ENCODE measurements at regions not wholly inside any gene's neighbourhood (a gene's known extent, or its start where the extent isn't known, plus 50 kb on each side); places are given as distances from the start of the nearest gene placed in this dataset.
A peak's percentile ranks its signal among the peaks of the same experiment; 100 is the strongest.

GRCh38 chr1:90561911-90562310 is 155.2 kb downstream of the BARHL2 start:
- peaks cover 3% of the 10 kb centered on the region for H3K4me1 ChIP-seq (ENCODE audit: control insufficient read depth, insufficient read depth, low read length)
- WGBS (ENCODE audit: insufficient coverage, insufficient read length), result no CpG with 5 or more reads among the region's 3 CpGs
- no peak overlapping the region for H3K4me3 ChIP-seq (ENCODE audit: low read length)
- peak; percentile 55 for DNase-seq (ENCODE audit: low read depth, low spot score)
- H3K27me3 ChIP-seq (ENCODE audit: control insufficient read depth, insufficient read depth, low read length), result peaks cover 14% of the 10 kb centered on the region
- no peak overlapping the region for H3K27ac ChIP-seq (ENCODE audit: low read length)
- no peaks in the 10 kb centered on the region for H3K9me3 ChIP-seq (ENCODE audit: control insufficient read depth, insufficient read depth, low read length)
- H3K36me3 ChIP-seq (ENCODE audit: control insufficient read depth, insufficient read depth, low read length), result no peaks in the 10 kb centered on the region

- no CpG with 5 or more reads among the region's 7 CpGs for WGBS (ENCODE audit: insufficient coverage, insufficient read length)
- no peak for DNase-seq (ENCODE audit: low read depth, low spot score)
- Histone ChIP-seq H3K9me3 (ENCODE audit: control insufficient read depth, insufficient read depth, low read length) (no peaks in the 10 kb centered on the region), H3K27me3 (ENCODE audit: control insufficient read depth, insufficient read depth, low read length) (peaks cover 14% of the 10 kb centered on the region), H3K36me3 (ENCODE audit: control insufficient read depth, insufficient read depth, low read length) (no peaks in the 10 kb centered on the region), H3K27ac (ENCODE audit: low read length) (no peak overlapping the region), H3K4me3 (ENCODE audit: low read length) (no peak overlapping the region), H3K4me1 (ENCODE audit: control insufficient read depth, insufficient read depth, low read length) (peaks cover 3% of the 10 kb centered on the region)
Measured at GRCh38 chr1:90561103-90561783, 155.9 kb downstream of the BARHL2 start.

GRCh38 chr1:90558754-90559378 is 158.2 kb downstream of the BARHL2 start:
- no peak for DNase-seq (ENCODE audit: low read depth, low spot score)
- Histone ChIP-seq H3K9me3 (ENCODE audit: control insufficient read depth, insufficient read depth, low read length) (no peaks in the 10 kb centered on the region), H3K27me3 (ENCODE audit: control insufficient read depth, insufficient read depth, low read length) (peaks cover 12% of the 10 kb centered on the region), H3K4me1 (ENCODE audit: control insufficient read depth, insufficient read depth, low read length) (peaks cover 3% of the 10 kb centered on the region), H3K36me3 (ENCODE audit: control insufficient read depth, insufficient read depth, low read length) (no peaks in the 10 kb centered on the region), H3K4me3 (ENCODE audit: low read length) (no peak overlapping the region), H3K27ac (ENCODE audit: low read length) (no peak overlapping the region)
- WGBS (ENCODE audit: insufficient coverage, insufficient read length), result no CpG with 5 or more reads among the region's 6 CpGs

- H3K4me3 ChIP-seq (ENCODE audit: low read length), result no peak overlapping the region
- peaks cover 3% of the 10 kb centered on the region for H3K4me1 ChIP-seq (ENCODE audit: control insufficient read depth, insufficient read depth, low read length)
- WGBS (ENCODE audit: insufficient coverage, insufficient read length), result no CpG with 5 or more reads among the region's 1 CpG
- no peak for DNase-seq (ENCODE audit: low read depth, low spot score)
- H3K9me3 ChIP-seq (ENCODE audit: control insufficient read depth, insufficient read depth, low read length), result no peaks in the 10 kb centered on the region
- no peak overlapping the region for H3K27ac ChIP-seq (ENCODE audit: low read length)
- no peaks in the 10 kb centered on the region for H3K36me3 ChIP-seq (ENCODE audit: control insufficient read depth, insufficient read depth, low read length)
- peaks cover 12% of the 10 kb centered on the region for H3K27me3 ChIP-seq (ENCODE audit: control insufficient read depth, insufficient read depth, low read length)
Measured at GRCh38 chr1:90558126-90558525, 159.0 kb downstream of the BARHL2 start.

- no peak overlapping the region for H3K27ac ChIP-seq (ENCODE audit: low read length)
- WGBS (ENCODE audit: insufficient coverage, insufficient read length), result 100% methylated on average over 3 of the region's 4 CpGs
- no peak for DNase-seq (ENCODE audit: low read depth, low spot score)
Measured at GRCh38 chr1:90557706-90558105, 159.4 kb downstream of the BARHL2 start.

GRCh38 chr1:90550626-90551406 is 166.3 kb downstream of the BARHL2 start:
- no peak overlapping the region for H3K27ac ChIP-seq (ENCODE audit: low read length)
- H3K4me3 ChIP-seq (ENCODE audit: low read length), result no peak overlapping the region
- H3K36me3 ChIP-seq (ENCODE audit: control insufficient read depth, insufficient read depth, low read length), result no peaks in the 10 kb centered on the region
- no CpG with 5 or more reads among the region's 12 CpGs for WGBS (ENCODE audit: insufficient coverage, insufficient read length)
- DNase-seq (ENCODE audit: low read depth, low spot score), result peak; percentile 37
- H3K9me3 ChIP-seq (ENCODE audit: control insufficient read depth, insufficient read depth, low read length), result no peaks in the 10 kb centered on the region
- no peaks in the 10 kb centered on the region for H3K4me1 ChIP-seq (ENCODE audit: control insufficient read depth, insufficient read depth, low read length)
- no peaks in the 10 kb centered on the region; the same call in 1 of the 2 replicates for H3K27me3 ChIP-seq (ENCODE audit: control insufficient read depth, insufficient read depth, low read length)

More at GRCh38 chr1:90557706-90558105, 159.4 kb downstream of the BARHL2 start:
- H3K36me3 ChIP-seq (ENCODE audit: control insufficient read depth, insufficient read depth, low read length), result no peaks in the 10 kb centered on the region
- peaks cover 12% of the 10 kb centered on the region for H3K27me3 ChIP-seq (ENCODE audit: control insufficient read depth, insufficient read depth, low read length)
- no peaks in the 10 kb centered on the region for H3K9me3 ChIP-seq (ENCODE audit: control insufficient read depth, insufficient read depth, low read length)
- peaks cover 3% of the 10 kb centered on the region for H3K4me1 ChIP-seq (ENCODE audit: control insufficient read depth, insufficient read depth, low read length)
- H3K4me3 ChIP-seq (ENCODE audit: low read length), result no peak overlapping the region

- Histone ChIP-seq H3K4me1 (ENCODE audit: control insufficient read depth, insufficient read depth, low read length) (no peaks in the 10 kb centered on the region), H3K4me3 (ENCODE audit: low read length) (no peak overlapping the region), H3K36me3 (ENCODE audit: control insufficient read depth, insufficient read depth, low read length) (no peaks in the 10 kb centered on the region), H3K27me3 (ENCODE audit: control insufficient read depth, insufficient read depth, low read length) (peaks cover 3% of the 10 kb centered on the region; the same call in 1 of the 2 replicates), H3K9me3 (ENCODE audit: control insufficient read depth, insufficient read depth, low read length) (no peaks in the 10 kb centered on the region), H3K27ac (ENCODE audit: low read length) (no peak overlapping the region)
- no CpG with 5 or more reads among the region's 4 CpGs for WGBS (ENCODE audit: insufficient coverage, insufficient read length)
- DNase-seq (ENCODE audit: low read depth, low spot score), result no peak
Measured at GRCh38 chr1:90544356-90544755, 172.7 kb downstream of the BARHL2 start.

- Histone ChIP-seq H3K4me1 (ENCODE audit: control insufficient read depth, insufficient read depth, low read length) (no peaks in the 10 kb centered on the region), H3K9me3 (ENCODE audit: control insufficient read depth, insufficient read depth, low read length) (no peaks in the 10 kb centered on the region), H3K27me3 (ENCODE audit: control insufficient read depth, insufficient read depth, low read length) (no peaks in the 10 kb centered on the region; the same call in 1 of the 2 replicates), H3K27ac (ENCODE audit: low read length) (no peak overlapping the region), H3K4me3 (ENCODE audit: low read length) (no peak overlapping the region), H3K36me3 (ENCODE audit: control insufficient read depth, insufficient read depth, low read length) (no peaks in the 10 kb centered on the region)
- WGBS (ENCODE audit: insufficient coverage, insufficient read length), result no CpG with 5 or more reads among the region's 9 CpGs
- no peak for DNase-seq (ENCODE audit: low read depth, low spot score)
Measured at GRCh38 chr1:90537606-90538362, 179.3 kb downstream of the BARHL2 start.

GRCh38 chr1:90534663-90535295 is 182.3 kb downstream of the BARHL2 start:
- DNase-seq (ENCODE audit: low read depth, low spot score), result no peak
- Histone ChIP-seq H3K4me1 (ENCODE audit: control insufficient read depth, insufficient read depth, low read length) (no peaks in the 10 kb centered on the region), H3K27me3 (ENCODE audit: control insufficient read depth, insufficient read depth, low read length) (no peaks in the 10 kb centered on the region; the same call in 1 of the 2 replicates), H3K36me3 (ENCODE audit: control insufficient read depth, insufficient read depth, low read length) (no peaks in the 10 kb centered on the region), H3K27ac (ENCODE audit: low read length) (no peak overlapping the region), H3K9me3 (ENCODE audit: control insufficient read depth, insufficient read depth, low read length) (no peaks in the 10 kb centered on the region), H3K4me3 (ENCODE audit: low read length) (no peak overlapping the region)
- WGBS (ENCODE audit: insufficient coverage, insufficient read length), result no CpG with 5 or more reads among the region's 6 CpGs
